ENCODE measurements at regions not wholly inside any gene's neighbourhood (a gene's known extent, or its start where the extent isn't known, plus 50 kb on each side); places are given as distances from the start of the nearest gene placed in this dataset.
"Not testable (repeated sequence)": the region's sequence is repeated elsewhere in the genome, so short reads cannot be mapped to it uniquely, and the experiment has no call there.

DNA sequence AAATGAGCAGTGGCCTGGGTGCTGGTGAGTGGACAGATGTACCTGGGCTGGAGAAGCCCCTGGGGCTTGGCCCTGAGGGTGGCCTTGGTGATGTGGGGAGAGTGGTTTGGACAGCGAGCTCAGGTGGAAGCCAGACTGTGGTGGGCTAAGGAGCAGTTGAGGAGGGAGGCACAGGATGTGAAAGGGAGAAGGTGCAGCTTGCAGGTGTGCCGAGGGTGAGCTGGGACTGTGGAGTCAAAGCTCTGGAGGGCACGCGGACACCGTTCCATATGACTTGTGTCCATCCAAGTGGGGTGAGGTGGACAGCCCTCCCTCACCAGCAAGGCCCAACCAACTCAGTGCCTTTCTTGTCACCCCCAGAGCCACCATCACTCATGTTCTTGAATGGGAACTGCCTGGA is 170.8 kb upstream of the ZNF267 start:
- DNase-seq = no peak

- no peak for DNase-seq
These were observed 170.0 kb upstream of the ZNF267 start for GRCh38 chr16:31703526-31704128.

GRCh38 chr16:31704138-31704537 is 169.5 kb upstream of the ZNF267 start:
- DNase-seq = no peak

DNA sequence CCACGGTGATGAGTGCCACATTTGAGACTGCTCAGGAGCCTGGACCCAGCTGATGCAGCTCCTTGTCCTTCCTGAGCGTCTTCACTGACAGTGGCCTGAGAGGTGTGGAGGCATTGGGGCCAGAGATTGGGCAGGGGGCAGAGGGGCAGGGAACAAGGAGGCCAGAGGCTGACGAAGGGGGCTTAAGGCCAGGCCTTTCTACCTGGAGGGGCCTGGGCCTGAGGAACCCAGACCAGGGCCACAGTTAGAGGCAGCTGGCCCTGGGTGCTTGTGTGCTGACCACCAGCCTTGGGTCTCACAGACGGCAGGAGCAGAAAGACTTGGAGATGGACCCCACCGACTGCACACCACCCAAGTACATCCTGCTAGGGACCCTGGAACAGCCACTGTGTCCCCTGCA is 168.2 kb upstream of the ZNF267 start:
- DNase-seq = no peak

- no peak for DNase-seq
These were observed 167.3 kb upstream of the ZNF267 start for GRCh38 chr16:31706318-31706717.

GRCh38 chr16:31706925-31707324 is 166.7 kb upstream of the ZNF267 start:
- no peak for DNase-seq

DNA sequence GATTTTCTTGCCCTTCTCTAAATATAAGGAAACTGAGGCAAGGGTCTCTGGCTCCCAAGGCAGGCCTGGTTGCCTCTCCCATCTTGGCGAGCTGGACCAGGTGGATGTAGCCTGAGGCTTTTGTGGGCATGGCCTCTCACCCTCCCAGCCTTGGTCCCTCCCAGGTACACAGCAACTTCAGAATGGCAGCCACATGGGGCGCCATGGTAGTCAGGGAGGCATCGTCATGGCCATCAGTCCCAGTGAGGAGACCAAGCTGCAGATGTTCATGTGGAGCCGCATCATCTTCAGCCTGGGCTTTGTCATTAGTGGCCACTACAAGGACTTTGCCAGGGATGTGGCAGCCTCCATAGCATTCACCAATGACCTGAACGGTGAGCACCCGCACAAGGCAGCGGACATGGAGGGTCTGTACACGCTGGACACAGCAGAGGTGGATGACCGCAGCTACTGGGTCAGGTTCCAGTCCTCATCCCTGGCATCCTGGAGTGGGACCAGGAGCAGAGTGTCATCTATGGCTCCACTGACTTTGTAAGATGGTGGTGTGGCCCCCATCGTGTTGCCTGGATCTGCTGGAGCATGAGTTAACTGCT is 165.8 kb upstream of the ZNF267 start:
- no peak for DNase-seq

DNA sequence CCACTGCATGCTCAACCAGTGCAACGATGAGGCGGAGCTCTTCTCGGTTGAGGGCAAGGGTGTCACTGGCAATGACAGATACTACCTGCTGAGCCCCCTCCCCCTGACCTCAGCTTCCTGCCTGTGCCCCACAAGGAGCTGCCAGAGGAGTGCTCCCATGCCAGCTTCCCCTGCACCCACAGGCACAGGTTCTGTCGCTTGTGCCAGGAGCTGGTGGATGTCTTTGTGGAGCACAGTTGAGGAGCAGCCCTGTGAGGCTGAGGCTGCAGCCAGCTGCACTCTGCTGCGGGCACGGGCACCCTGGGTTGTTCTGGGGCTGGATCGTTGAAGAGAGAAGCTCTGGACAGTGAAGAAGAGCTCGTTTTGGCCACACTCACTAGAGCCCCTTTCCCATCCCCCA is 165.3 kb upstream of the ZNF267 start:
- DNase-seq = no peak

DNA sequence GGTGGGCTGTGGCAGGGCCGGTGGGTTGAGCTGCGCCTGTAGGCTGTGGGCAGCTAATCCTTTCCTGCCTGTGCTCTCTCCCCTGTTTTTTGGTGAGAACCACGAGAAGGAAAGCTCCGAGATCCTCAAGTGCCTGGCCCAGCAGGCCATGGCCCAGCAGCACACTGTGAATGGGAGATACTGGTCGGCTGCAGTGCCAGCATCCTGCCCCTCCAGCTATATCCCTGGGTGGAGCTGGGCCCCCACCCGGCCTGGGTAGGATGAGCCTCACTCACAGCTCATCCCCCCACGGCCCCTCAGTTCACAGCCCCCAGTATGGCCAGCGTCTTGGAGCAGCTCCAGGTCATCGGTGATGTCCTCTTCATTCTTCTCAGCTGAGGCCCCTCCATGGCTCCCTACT is 164.4 kb upstream of the ZNF267 start:
- DNase-seq = no peak

DNA sequence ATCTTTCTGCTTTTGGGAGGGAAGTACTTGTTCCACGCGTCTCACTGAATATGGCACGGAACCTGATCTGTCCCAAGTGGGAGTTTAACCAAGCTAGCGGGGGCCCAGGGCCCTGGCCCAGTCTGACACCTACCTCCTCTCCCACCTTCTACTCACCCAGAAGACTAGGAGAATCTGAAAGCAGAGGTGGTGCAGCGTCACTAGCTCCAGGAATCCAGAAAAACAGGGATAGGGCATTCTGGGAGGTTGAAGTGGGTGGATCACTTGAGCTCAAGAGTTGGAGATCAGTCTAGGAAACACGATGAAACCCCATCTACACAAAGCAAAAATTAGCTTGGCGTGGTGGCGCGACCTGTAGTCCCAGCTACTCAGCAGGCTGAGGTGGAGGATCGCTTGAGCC is 163.5 kb upstream of the ZNF267 start:
- DNase-seq = no peak

DNA sequence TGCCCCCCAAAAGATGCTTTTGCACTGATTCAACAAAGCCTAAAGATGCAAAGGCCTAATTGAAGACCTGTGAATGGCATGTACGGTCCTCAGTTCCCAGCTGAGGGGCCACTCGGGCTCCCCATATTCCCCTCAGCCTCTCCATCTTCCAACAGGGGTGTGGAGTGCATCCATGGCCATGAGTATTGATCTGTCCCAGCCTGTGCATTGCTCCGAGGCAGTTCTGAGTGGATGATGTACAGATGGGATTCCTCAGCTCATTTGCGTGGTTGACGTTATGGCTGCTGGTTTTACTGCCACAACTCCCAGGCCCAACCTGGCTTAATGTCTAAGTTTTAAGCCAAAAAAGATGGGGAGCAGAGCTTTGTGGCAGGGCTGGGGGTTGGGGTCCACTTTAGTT is 162.7 kb upstream of the ZNF267 start:
- DNase-seq = no peak

DNA sequence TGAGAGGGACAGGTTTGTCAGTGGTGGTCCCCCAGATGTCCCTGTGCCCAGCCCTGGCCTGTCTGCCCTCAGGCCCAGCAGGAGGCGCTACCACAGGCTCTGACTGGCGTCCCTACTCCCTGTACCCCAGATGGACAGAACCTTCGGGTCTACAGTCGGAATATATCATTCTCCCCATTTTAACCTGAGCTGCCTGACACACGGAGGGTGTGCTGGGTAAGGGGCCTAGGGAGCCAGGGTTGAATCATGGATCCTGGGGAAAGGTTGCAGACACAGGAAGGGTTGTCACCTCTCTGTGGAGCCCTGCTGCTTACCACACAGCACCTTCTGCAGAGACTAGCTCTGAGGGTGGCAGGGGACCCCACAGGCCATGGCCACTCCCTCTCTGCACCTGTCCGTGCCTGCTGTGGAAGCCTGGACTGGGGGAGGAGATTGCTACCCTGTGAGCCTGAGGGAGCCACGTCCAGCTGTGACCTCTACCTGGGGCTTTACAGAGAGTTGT is 162.2 kb upstream of the ZNF267 start:
- DNase-seq = no peak

GRCh38 chr16:31712064-31712540 is 161.5 kb upstream of the ZNF267 start:
- no peak for DNase-seq

GRCh38 chr16:31713071-31713944 is 160.3 kb upstream of the ZNF267 start:
- peak; percentile 84 to 85 for DNase-seq

DNA sequence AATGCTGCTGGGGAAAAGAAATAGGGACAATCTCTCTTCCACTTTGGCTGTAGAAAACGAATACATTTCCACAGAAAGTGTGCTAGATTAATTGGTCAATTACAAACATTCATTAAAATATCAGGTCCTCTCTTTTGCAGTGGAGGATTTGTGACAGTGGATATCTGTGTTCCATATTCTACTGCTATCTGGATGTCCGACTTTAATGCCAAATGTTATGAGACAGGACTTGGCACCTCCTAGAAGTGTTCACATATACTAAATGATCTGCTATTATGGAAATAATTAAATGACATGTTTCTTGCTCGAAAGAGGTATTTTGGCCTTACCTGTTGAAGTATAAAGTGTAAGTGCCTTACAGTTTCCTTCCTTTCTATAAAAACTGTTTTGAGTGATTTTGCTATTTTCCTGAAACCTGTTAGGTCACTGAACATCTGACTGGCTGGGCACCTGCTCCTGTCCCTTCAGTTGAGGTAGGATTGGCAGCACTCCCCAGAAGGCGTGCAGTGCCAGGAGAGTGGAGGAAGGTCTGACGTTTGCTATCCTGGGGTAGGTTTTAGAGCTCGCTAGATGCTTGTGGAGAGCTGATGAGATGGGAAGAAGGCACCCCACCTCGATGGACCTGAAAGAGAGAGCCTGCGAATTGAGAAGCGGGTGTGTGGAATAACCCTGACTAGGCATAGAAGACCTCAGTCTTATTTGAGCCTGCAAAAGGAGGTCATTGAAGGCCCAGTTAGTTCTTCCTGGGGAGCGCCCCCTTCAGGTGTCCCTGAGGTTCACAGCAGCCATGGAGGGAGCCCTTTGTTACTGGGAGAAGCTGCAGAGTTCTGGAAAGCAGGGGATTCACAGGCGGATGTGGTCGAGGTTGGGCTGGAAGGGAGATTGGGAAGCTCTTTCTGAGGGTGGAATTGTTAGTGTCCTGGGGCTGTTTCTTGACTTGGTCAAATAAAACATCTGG is 159.4 kb upstream of the ZNF267 start:
- DNase-seq = no peak

DNA sequence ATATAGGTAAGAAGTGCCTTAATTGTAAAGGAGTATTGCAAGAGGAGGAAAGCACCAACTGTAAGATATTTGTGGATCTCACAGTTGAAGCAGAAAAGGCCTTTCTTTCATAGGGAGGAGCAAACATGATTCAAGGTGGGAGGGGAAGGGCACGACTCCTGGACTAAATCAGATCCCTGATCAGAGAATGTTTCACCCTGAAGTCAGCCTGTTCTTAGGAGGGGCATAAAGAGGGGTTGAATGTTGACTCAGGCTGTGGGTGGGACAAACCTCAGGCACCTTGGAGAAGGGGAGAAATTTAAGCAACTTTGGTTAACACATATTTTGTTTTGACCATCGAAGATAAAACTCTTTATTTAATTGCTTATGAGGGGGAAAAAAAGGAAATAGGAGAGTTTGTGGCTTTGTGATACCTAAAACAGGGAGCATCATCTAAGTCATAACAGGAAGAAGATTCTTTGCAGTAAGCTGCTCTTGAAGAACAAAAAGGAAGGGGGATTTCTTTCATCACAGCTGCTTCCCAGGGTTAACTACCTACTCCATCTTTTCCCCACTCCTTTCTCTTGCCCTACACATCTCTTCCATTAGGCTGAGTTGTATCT is 158.6 kb upstream of the ZNF267 start:
- no peak for DNase-seq

DNA sequence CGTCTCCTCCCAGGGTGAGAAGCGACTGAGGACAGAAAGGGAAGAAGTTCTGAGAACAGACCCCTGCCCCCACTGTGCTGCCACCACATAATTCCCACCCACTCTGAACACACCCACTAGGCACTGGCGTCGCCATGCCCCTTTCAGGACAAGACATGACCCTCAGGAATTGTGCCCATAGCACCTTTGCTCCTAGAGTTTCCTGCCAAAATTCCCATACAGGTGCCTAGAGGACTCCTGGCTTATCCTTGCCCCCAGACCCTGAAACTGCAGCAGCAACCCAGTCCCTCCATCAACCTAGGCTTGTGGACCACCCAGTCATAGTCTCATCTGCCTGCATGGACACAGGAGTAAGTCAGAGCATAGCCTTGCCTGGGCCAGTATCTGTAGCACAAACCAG is 157.7 kb upstream of the ZNF267 start:
- no peak for DNase-seq

DNA sequence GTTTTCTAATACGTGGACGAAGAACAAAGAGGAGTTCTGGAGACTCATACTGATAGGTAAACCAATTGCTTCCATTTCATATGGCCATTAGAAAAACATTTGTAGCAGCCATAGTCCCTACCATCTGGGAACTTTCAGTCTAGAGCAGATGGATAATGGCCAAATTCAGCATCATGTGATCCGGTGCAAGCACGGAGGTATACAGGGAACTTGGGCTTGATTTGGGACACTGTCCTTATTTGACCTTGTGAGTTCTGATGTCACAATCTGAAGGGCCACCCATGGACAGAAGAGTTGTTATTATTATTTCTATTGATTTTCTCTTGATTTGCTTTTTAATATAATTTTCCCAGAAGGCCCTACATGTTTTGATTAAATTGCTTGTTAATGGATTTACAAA is 154.6 kb upstream of the ZNF267 start:
- no peak for DNase-seq

GRCh38 chr16:31727553-31727952 is 146.1 kb upstream of the ZNF267 start:
- no peak for DNase-seq

DNA sequence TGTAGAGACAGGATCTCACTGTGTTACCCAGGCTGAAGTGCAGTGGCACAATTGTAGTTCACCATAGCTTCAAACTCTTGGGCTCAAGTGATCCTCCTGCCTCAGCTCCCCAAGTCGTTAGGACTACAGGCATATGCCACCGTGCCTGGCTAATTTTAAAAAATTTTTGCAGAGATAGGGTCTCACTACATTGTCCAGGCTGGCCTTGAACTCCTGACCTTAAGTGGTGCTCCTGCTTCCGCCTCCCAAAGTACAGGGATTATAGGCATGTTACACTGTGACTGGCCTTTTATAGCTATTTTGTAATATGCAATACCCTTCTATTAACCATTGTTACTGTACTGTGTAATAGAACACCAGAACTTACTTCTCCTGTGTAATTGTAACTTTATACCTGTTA is 139.3 kb upstream of the ZNF267 start:
- DNase-seq = no peak

GRCh38 chr16:31745098-31745497 is 128.5 kb upstream of the ZNF267 start:
- DNase-seq = not testable (repeated sequence)

- DNase-seq = no peak
These were observed 127.7 kb upstream of the ZNF267 start for GRCh38 chr16:31745900-31746299.
